Caco-2 (cell line): ENCODE measurements at regions not wholly inside any gene's neighbourhood (a gene's known extent, or its start where the extent isn't known, plus 50 kb on each side); places are given as distances from the start of the nearest gene placed in this dataset.
"Not testable (repeated sequence)": the region's sequence is repeated elsewhere in the genome, so short reads cannot be mapped to it uniquely, and the experiment has no call there.

ENCODE experiments used
- BruUV-seq: library from RNA; stranded (reverse); fragments of 400-500 nt; replicated peaks from 2 replicates; lab custom pipeline; 2021; lab: Mats Ljungman, UMichigan
- CTCF ChIA-PET: fragments of 300-600 bp; sonication (Branson Sonifier 250); formaldehyde crosslinking; loops from one replicate; lab custom pipeline; 2022; ENCODE audit warnings: antibody characterized with exemption; lab: Charles Lee
- POLR2A ChIA-PET: fragments of 300-600 bp; sonication (Branson Sonifier 250); formaldehyde crosslinking; loops from one replicate; lab custom pipeline; 2022; ENCODE audit warnings: antibody characterized with exemption; lab: Charles Lee
- DNase-seq, 2 experiments: peaks; one replicate each; pipeline versions ENCODE4 v3.0.0 to v3.0.0-alpha.2; 2020 to 2022
- H3K27me3 ChIP-seq: replicated peaks from 2 replicates; pipeline ENCODE4 v1.6.0; 2011; ENCODE audit warnings: low read length; ENCODE audit not compliant: control insufficient read depth, insufficient read depth
- H3K36me3 ChIP-seq: 2 replicates; pipeline ENCODE4 v1.5.1; 2011; ENCODE audit warnings: low read length; ENCODE audit not compliant: control insufficient read depth, insufficient read depth
- H3K4me1 ChIP-seq: fragments of 250-450 bp; sonication (Bioruptor Pico); 2 replicates; pipeline ENCODE4 v1.5.1; 2020; ENCODE audit warnings: mild to moderate bottlenecking
- H3K4me3 ChIP-seq: 2 replicates; pipeline ENCODE4 v1.5.1; 2011; ENCODE audit warnings: low read depth, mild to moderate bottlenecking, control low read depth, low read length
- H3K9me3 ChIP-seq: fragments of 250-450 bp; sonication (Bioruptor Pico); 2 replicates; pipeline ENCODE4 v1.5.1; 2020; ENCODE audit warnings: mild to moderate bottlenecking, moderate library complexity
- H3K27ac Mint-ChIP-seq: one replicate; pipeline ENCODE4 v1.8.0; 2022; ENCODE audit warnings: mixed read lengths; ENCODE audit not compliant: unreplicated experiment
- H3K27me3 Mint-ChIP-seq: one replicate; pipeline ENCODE4 v1.8.0; 2022; ENCODE audit warnings: mixed read lengths; ENCODE audit not compliant: insufficient read depth, unreplicated experiment
- H3K36me3 Mint-ChIP-seq: one replicate; pipeline ENCODE4 v1.8.0; 2022; ENCODE audit warnings: mild to moderate bottlenecking, mixed read lengths; ENCODE audit not compliant: insufficient read depth, unreplicated experiment
- H3K4me1 Mint-ChIP-seq: one replicate; pipeline ENCODE4 v1.8.0; 2022; ENCODE audit warnings: low read depth, mixed read lengths; ENCODE audit not compliant: unreplicated experiment
- H3K4me3 Mint-ChIP-seq: one replicate; pipeline ENCODE4 v1.8.0; 2022; ENCODE audit warnings: mild to moderate bottlenecking, moderate library complexity, mixed read lengths; ENCODE audit not compliant: unreplicated experiment
- H3K9me3 Mint-ChIP-seq: one replicate; pipeline ENCODE4 v1.8.0; 2022; ENCODE audit warnings: mixed read lengths; ENCODE audit not compliant: unreplicated experiment
- intact Hi-C: fragments of 100-400 bp; cut with micrococcal nuclease; formaldehyde crosslinking; loops from one replicate; pipeline ENCODE4 v1.10.0; 2022; ENCODE audit not compliant: unreplicated experiment
- TF ChIP-seq, protein P1 (sequence below), 2 experiments: fragments of 200-600 bp in 1 of 2; IDR thresholded peaks; 1 replicate in 1 of 2; 2 replicates in 1 of 2; pipeline versions ENCODE4 v1.5.1 to v1.8.0; 2011 to 2022; ENCODE audit warnings: antibody characterized with exemption in 1 of 2, control low read depth in 1 of 2, inconsistent platforms in 1 of 2, low read depth in 1 of 2, low read length in 1 of 2, mild to moderate bottlenecking in 1 of 2, moderate library complexity in 1 of 2; ENCODE audit not compliant: insufficient read depth in 1 of 2, severe bottlenecking in 1 of 2, unreplicated experiment in 1 of 2

DNA sequence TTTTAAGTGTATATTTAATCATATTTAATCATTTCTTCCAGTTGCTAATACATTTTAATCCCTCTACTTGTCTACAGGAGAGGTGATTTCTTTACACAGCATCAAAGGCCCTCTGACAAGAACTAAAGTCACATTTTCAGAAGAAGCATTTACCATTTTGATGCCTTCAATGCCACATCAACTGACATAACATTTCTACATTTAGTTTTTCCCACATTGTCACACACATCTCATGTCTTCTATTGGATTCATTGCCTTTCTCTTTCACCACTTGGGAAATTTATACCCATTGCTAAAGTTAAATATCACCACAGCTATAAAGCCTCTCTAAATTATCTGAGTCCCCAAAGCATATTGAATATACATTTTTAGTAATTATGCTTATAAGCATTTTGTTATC, 1907.5 kb upstream of the CDH9 start:
- POLR2A ChIA-PET: no interaction called here
- Mint-ChIP-seq H3K27ac (no peak overlapping the region), H3K36me3 (no peaks in the 10 kb centered on the region), H3K4me1 (no peaks in the 10 kb centered on the region), H3K4me3 (no peak overlapping the region), H3K27me3 (no peaks in the 10 kb centered on the region), H3K9me3 (no peaks in the 10 kb centered on the region)
- BruUV-seq: no TSS peak
- no peak for DNase-seq
- Histone ChIP-seq H3K4me1 (no peaks in the 10 kb centered on the region), H3K27me3 (no peaks in the 10 kb centered on the region), H3K4me3 (no peak overlapping the region), H3K36me3 (no peaks in the 10 kb centered on the region), H3K9me3 (no peaks in the 10 kb centered on the region)
- TF ChIP-seq, protein P1, sequence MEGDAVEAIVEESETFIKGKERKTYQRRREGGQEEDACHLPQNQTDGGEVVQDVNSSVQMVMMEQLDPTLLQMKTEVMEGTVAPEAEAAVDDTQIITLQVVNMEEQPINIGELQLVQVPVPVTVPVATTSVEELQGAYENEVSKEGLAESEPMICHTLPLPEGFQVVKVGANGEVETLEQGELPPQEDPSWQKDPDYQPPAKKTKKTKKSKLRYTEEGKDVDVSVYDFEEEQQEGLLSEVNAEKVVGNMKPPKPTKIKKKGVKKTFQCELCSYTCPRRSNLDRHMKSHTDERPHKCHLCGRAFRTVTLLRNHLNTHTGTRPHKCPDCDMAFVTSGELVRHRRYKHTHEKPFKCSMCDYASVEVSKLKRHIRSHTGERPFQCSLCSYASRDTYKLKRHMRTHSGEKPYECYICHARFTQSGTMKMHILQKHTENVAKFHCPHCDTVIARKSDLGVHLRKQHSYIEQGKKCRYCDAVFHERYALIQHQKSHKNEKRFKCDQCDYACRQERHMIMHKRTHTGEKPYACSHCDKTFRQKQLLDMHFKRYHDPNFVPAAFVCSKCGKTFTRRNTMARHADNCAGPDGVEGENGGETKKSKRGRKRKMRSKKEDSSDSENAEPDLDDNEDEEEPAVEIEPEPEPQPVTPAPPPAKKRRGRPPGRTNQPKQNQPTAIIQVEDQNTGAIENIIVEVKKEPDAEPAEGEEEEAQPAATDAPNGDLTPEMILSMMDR (IDR thresholded peaks at IDR 0.05; ENCODE audit: insufficient read depth in 1 of 2, low read depth in 1 of 2, low read length in 1 of 2, severe bottlenecking in 1 of 2, unreplicated experiment in 1 of 2): no peak
- intact Hi-C loops: no loop called here
- CTCF ChIA-PET: no interaction called here

DNA sequence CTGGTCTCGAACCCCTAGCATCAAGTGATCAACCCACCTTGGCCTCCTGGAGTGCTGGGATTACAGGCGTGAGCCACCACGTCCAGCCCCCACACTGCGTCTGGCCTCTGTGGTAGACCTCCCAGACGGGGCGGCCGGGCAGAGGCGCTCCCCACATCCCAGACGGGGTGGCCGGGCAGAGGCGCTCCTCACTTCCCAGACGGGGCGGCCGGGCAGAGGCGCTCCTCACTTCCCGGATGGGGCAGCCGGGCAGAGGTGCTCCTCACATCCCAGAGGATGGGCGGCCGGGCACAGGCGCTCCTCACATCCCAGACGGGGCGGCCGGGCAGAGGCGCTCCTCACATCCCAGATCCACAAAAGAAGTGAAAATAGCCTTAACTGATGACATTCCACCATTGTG, 1891.0 kb upstream of the CDH9 start:
- H3K36me3 ChIP-seq, H3K4me1 Mint-ChIP-seq, H3K4me1 ChIP-seq, DNase-seq, H3K9me3 ChIP-seq, H3K27me3 ChIP-seq, H3K9me3 Mint-ChIP-seq, H3K27ac Mint-ChIP-seq, H3K27me3 Mint-ChIP-seq, H3K36me3 Mint-ChIP-seq, H3K4me3 Mint-ChIP-seq, H3K4me3 ChIP-seq, BruUV-seq, POLR2A ChIA-PET, CTCF ChIA-PET, intact Hi-C loops: not testable (repeated sequence)

DNA sequence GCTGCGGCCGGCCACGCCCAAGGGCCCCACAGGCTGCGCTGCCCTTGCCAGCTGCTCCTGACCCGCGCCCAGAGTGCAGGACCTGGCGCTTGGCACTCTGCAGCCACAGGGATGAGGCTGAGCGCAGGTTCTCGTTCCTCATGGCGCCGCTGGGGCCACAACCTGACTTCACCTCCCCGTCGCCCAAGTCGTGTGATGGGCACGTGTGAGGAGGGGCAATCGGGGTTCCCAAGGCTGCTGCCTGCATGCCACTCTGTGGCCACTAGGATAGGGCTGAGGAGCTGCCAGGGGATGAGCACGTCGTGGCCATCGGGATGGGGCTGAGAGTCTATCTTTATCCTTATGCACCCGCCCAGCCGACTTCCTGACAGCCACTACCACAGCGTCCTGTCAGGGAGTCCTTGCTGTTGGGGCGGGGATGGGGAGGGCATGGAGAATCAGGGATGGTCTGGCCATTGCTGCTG, 1890.0 kb upstream of the CDH9 start:
- H3K9me3 ChIP-seq, H3K36me3 ChIP-seq, H3K27me3 ChIP-seq, H3K36me3 Mint-ChIP-seq, intact Hi-C loops, H3K4me3 Mint-ChIP-seq, H3K4me1 Mint-ChIP-seq, POLR2A ChIA-PET, CTCF ChIA-PET, H3K9me3 Mint-ChIP-seq, H3K27me3 Mint-ChIP-seq, H3K4me3 ChIP-seq, H3K27ac Mint-ChIP-seq, BruUV-seq, DNase-seq, H3K4me1 ChIP-seq: not testable (repeated sequence)

DNA sequence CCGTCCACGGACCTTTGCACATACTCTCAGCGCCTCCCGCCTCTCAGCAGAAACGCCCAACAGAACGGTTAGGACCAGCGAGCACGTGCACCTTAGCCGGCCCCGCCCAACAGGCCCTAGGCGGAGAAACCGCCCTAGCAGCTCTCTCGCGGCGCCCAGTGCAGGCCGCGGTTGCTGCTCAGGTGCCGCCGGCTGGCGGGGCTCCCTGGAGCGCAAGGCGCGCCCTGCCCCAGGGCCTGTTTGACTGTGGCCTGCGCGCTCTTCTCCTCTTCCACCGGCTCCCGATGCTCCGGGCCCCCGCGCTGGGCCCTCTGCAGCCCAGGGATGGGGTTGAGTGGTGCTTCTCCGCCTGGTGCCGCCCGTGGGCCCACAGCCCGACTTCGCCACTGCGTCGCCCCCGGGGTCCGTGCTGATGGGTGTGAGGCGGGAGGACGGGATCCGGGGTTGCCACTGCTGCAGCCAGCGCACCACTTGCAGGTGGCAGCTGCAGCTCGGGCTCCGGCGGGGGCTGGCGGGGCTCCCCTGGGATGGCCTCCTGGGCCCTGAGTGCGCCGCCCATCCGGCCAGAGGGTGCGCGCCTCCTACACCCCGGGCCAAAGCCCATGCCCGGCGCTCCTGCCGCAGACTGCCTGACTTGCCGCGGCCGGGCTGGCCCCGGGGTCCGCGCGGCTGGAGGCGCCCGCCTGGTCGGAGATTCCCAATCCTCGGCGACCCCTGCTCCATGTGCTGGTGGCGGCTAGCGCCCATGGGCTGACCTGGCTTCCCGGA, 1889.4 kb upstream of the CDH9 start:
- H3K4me3 ChIP-seq: no peak overlapping the region
- H3K9me3 ChIP-seq: no peaks in the 10 kb centered on the region
- no peaks in the 10 kb centered on the region for H3K4me1 ChIP-seq
- TF ChIP-seq, protein P1 (IDR thresholded peaks at IDR 0.05; ENCODE audit: insufficient read depth in 1 of 2, low read depth in 1 of 2, low read length in 1 of 2, severe bottlenecking in 1 of 2, unreplicated experiment in 1 of 2): no peak
- no peaks in the 10 kb centered on the region for H3K36me3 ChIP-seq
- H3K27me3 ChIP-seq: no peaks in the 10 kb centered on the region
- CTCF ChIA-PET: no interaction called here
- Mint-ChIP-seq H3K4me3 (no peak overlapping the region), H3K4me1 (no peaks in the 10 kb centered on the region), H3K27me3 (no peaks in the 10 kb centered on the region), H3K36me3 (no peaks in the 10 kb centered on the region), H3K27ac (no peak overlapping the region), H3K9me3 (peaks cover 9% of the 10 kb centered on the region)
- BruUV-seq: no TSS peak
- no peak for DNase-seq
- intact Hi-C loops: no loop called here
- POLR2A ChIA-PET: no interaction called here
